GM23338 (cell line): ENCODE measurements at regions not wholly inside any gene's neighbourhood (a gene's known extent, or its start where the extent isn't known, plus 50 kb on each side); places are given as distances from the start of the nearest gene placed in this dataset.
"Not testable (repeated sequence)": the region's sequence is repeated elsewhere in the genome, so short reads cannot be mapped to it uniquely, and the experiment has no call there.

Experiments
- ATAC-seq: fragments of 200-7000 bp; cut with Tn5 transposase; 3 replicates; pipeline ENCODE4 v1.9.1; 2020
- DNase-seq: peaks from one replicate; pipeline ENCODE4 v3.0.0-alpha.2; 2015; ENCODE audit warnings: low spot score
- H2AFZ ChIP-seq: fragments of 200-600 bp; sonication (generic); 2 replicates; pipeline ENCODE4 v1.8.0; 2016; ENCODE audit warnings: antibody characterized with exemption, mild to moderate bottlenecking, moderate library complexity
- H3F3A ChIP-seq: fragments of 200-600 bp; sonication (generic); replicated peaks from 2 replicates; pipeline ENCODE4 v1.8.0; 2017; ENCODE audit warnings: antibody characterized with exemption, mixed run types, low read depth
- H3K27ac ChIP-seq: fragments of 200-600 bp; sonication (generic); 2 replicates; pipeline ENCODE4 v1.6.1; 2016; ENCODE audit warnings: low read depth
- H3K27me3 ChIP-seq: fragments of 200-600 bp; sonication (generic); 2 replicates; pipeline ENCODE4 v1.8.0; 2016; ENCODE audit warnings: mild to moderate bottlenecking, mixed run types, moderate library complexity; ENCODE audit not compliant: insufficient read depth
- H3K36me3 ChIP-seq: fragments of 200-600 bp; sonication (generic); 2 replicates; pipeline ENCODE4 v1.8.0; 2016; ENCODE audit warnings: mild to moderate bottlenecking; ENCODE audit not compliant: insufficient read depth
- H3K4me1 ChIP-seq: fragments of 200-600 bp; sonication (generic); 2 replicates; pipeline ENCODE4 v1.8.0; 2016; ENCODE audit warnings: mild to moderate bottlenecking, moderate library complexity; ENCODE audit not compliant: insufficient read depth
- H3K4me2 ChIP-seq: fragments of 200-600 bp; sonication (generic); 2 replicates; pipeline ENCODE4 v1.7.1; 2017; ENCODE audit warnings: mixed run types
- H3K4me3 ChIP-seq: fragments of 200-600 bp; sonication (generic); 2 replicates; pipeline ENCODE4 v1.6.1; 2016; ENCODE audit warnings: mixed run types
- H3K79me2 ChIP-seq: fragments of 200-600 bp; sonication (generic); replicated peaks from 2 replicates; pipeline ENCODE4 v1.8.0; 2017; ENCODE audit warnings: mild to moderate bottlenecking; ENCODE audit not compliant: insufficient read depth
- H3K9me2 ChIP-seq: fragments of 200-600 bp; sonication (generic); 2 replicates; pipeline ENCODE4 v1.8.0; 2017; ENCODE audit not compliant: insufficient read depth
- H4K20me1 ChIP-seq: fragments of 200-600 bp; sonication (generic); replicated peaks from 2 replicates; pipeline ENCODE4 v1.8.0; 2017; ENCODE audit warnings: mild to moderate bottlenecking; ENCODE audit not compliant: insufficient read depth
- H3K27ac Mint-ChIP-seq: 2 replicates; pipeline ENCODE4 v1.8.0; 2020; ENCODE audit warnings: inconsistent platforms, mild to moderate bottlenecking, moderate library complexity, mixed read lengths
- H3K27me3 Mint-ChIP-seq: 3 replicates; pipeline ENCODE4 v1.8.0; 2022; ENCODE audit warnings: low read depth, mild to moderate bottlenecking, moderate library complexity, mixed read lengths, inconsistent platforms; ENCODE audit not compliant: insufficient read depth, poor library complexity
- H3K36me3 Mint-ChIP-seq: 3 replicates; pipeline ENCODE4 v1.8.0; 2021; ENCODE audit warnings: low read depth, mild to moderate bottlenecking, inconsistent platforms, moderate library complexity, mixed read lengths
- H3K4me1 Mint-ChIP-seq: 3 replicates; pipeline ENCODE4 v1.8.0; 2020; ENCODE audit warnings: mild to moderate bottlenecking, inconsistent platforms, mixed read lengths
- H3K4me3 Mint-ChIP-seq: 3 replicates; pipeline ENCODE4 v1.8.0; 2021; ENCODE audit warnings: moderate library complexity, mild to moderate bottlenecking, inconsistent platforms, mixed read lengths
- H3K9me3 Mint-ChIP-seq: 3 replicates; pipeline ENCODE4 v1.8.0; 2020; ENCODE audit warnings: moderate library complexity, mild to moderate bottlenecking, inconsistent platforms, mixed read lengths
- ZNF114 ChIP-seq: fragments of 250-450 bp; sonication (Bioruptor Pico); IDR thresholded peaks from 2 replicates; pipeline ENCODE4 v1.5.0; 2020; ENCODE audit warnings: mild to moderate bottlenecking, moderate library complexity
- TF ChIP-seq, protein P1 (sequence below): fragments of 250-450 bp; sonication (Bioruptor Pico); IDR thresholded peaks from 2 replicates; pipeline ENCODE4 v1.5.0; 2020; ENCODE audit warnings: mild to moderate bottlenecking, moderate library complexity

DNA sequence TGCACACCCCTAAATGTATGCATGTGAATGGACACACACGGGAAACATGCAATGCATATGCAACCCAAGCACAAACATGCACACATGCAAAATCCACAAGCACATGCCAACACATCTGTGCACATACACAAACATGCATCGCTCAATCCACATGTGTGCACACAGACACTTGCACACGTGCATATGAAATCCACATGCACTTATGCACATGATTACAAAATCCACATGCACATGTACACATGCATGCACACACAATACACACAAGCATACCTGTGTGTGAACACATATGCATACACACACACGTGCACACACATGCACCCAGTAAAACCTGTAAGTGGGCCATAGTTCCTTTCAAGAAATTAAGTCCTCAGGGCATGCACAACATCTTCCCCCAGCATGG, 256.8 kb upstream of the USP9Y start (continued):
- TF ChIP-seq, protein P1, sequence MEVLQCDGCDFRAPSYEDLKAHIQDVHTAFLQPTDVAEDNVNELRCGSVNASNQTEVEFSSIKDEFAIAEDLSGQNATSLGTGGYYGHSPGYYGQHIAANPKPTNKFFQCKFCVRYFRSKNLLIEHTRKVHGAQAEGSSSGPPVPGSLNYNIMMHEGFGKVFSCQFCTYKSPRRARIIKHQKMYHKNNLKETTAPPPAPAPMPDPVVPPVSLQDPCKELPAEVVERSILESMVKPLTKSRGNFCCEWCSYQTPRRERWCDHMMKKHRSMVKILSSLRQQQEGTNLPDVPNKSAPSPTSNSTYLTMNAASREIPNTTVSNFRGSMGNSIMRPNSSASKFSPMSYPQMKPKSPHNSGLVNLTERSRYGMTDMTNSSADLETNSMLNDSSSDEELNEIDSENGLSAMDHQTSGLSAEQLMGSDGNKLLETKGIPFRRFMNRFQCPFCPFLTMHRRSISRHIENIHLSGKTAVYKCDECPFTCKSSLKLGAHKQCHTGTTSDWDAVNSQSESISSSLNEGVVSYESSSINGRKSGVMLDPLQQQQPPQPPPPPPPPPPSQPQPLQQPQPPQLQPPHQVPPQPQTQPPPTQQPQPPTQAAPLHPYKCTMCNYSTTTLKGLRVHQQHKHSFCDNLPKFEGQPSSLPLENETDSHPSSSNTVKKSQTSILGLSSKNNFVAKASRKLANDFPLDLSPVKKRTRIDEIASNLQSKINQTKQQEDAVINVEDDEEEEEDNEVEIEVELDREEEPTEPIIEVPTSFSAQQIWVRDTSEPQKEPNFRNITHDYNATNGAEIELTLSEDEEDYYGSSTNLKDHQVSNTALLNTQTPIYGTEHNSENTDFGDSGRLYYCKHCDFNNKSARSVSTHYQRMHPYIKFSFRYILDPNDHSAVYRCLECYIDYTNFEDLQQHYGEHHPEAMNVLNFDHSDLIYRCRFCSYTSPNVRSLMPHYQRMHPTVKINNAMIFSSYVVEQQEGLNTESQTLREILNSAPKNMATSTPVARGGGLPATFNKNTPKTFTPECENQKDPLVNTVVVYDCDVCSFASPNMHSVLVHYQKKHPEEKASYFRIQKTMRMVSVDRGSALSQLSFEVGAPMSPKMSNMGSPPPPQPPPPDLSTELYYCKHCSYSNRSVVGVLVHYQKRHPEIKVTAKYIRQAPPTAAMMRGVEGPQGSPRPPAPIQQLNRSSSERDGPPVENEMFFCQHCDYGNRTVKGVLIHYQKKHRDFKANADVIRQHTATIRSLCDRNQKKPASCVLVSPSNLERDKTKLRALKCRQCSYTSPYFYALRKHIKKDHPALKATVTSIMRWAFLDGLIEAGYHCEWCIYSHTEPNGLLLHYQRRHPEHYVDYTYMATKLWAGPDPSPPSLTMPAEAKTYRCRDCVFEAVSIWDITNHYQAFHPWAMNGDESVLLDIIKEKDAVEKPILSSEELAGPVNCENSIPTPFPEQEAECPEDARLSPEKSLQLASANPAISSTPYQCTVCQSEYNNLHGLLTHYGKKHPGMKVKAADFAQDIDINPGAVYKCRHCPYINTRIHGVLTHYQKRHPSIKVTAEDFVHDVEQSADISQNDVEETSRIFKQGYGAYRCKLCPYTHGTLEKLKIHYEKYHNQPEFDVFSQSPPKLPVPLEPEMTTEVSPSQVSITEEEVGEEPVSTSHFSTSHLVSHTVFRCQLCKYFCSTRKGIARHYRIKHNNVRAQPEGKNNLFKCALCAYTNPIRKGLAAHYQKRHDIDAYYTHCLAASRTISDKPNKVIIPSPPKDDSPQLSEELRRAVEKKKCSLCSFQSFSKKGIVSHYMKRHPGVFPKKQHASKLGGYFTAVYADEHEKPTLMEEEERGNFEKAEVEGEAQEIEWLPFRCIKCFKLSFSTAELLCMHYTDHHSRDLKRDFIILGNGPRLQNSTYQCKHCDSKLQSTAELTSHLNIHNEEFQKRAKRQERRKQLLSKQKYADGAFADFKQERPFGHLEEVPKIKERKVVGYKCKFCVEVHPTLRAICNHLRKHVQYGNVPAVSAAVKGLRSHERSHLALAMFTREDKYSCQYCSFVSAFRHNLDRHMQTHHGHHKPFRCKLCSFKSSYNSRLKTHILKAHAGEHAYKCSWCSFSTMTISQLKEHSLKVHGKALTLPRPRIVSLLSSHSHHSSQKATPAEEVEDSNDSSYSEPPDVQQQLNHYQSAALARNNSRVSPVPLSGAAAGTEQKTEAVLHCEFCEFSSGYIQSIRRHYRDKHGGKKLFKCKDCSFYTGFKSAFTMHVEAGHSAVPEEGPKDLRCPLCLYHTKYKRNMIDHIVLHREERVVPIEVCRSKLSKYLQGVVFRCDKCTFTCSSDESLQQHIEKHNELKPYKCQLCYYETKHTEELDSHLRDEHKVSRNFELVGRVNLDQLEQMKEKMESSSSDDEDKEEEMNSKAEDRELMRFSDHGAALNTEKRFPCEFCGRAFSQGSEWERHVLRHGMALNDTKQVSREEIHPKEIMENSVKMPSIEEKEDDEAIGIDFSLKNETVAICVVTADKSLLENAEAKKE (CRISPR knock-in tag) = no peak
- TF ChIP-seq ZNF114 = no peak

DNA sequence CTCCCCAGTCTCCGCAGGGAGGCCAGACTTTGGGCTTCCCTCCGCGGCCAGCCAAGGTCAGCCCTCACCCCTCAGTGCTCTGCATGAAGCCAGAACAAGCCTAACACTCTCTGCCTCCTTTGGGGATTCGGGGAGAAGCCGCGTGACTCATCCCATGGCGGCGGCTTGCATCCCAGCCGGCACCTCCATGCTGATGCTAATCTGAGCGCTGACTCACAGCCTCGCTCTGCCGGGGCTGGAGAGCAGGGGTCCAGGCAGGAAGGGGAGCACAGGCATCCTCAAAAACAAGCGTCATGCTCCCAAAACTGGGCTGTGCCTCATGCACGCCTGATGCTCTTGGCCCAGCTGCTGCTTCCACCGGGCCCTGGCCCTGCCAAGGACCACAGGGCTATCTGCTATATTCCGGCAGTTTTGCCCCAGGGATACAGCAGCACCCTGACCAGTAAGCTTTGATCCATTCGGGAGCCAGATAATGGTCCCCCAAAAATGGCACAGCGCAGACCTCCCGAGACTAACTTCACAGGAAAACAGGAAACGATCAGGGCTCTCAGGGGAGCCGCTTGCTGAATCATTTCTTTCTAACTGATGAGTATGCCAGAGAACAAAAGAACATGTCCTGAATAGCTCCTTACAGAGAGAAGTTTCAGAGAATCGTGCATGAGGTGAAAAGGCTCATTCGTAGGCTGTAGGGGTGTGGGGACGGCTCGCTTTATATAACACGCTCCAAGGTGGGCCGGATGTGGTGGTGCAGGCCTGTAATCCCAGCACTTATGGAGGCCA, 254.4 kb upstream of the USP9Y start:
- H3K4me2 ChIP-seq, H3K36me3 Mint-ChIP-seq, H4K20me1 ChIP-seq, H3K27ac Mint-ChIP-seq, ATAC-seq, H3K9me2 ChIP-seq, H3K4me1 ChIP-seq, H2AFZ ChIP-seq, H3F3A ChIP-seq, H3K27me3 ChIP-seq, H3K36me3 ChIP-seq, H3K4me3 Mint-ChIP-seq, H3K27ac ChIP-seq, H3K4me1 Mint-ChIP-seq, H3K79me2 ChIP-seq, DNase-seq, H3K4me3 ChIP-seq: not testable (repeated sequence)
- Mint-ChIP-seq H3K27me3 (peaks cover 14% of the 10 kb centered on the region), H3K9me3 (peaks cover 70% of the 10 kb centered on the region)

DNA sequence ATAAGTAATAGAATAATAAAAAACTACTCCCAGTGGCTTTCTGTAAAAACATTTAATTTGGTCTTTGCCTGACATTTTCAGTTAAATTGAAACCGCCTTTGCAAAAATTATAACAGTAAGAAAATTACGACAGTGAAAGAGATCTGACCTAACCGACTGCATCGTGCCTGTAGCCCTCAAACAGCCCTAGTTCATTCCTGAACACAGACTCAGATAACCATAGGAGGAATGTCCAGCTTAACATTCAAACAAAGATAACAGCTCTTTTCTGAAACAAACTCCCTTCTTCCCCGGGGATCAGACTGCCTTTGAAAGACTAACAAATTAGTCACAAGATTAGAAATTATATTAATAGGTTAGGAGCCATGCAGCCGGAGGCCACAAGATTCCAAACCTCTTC, 252.5 kb upstream of the USP9Y start:
- H4K20me1 ChIP-seq, H3K27ac ChIP-seq, H3K4me1 ChIP-seq, H3K4me2 ChIP-seq, H3K27ac Mint-ChIP-seq, H3K36me3 ChIP-seq, DNase-seq, H3K4me3 Mint-ChIP-seq, H3K4me3 ChIP-seq, H3K4me1 Mint-ChIP-seq, H3K27me3 Mint-ChIP-seq, H3F3A ChIP-seq, H3K79me2 ChIP-seq, H3K27me3 ChIP-seq, H3K9me2 ChIP-seq, H2AFZ ChIP-seq, ATAC-seq: not testable (repeated sequence)
- Mint-ChIP-seq H3K9me3 (peaks cover 68% of the 10 kb centered on the region), H3K36me3 (peaks cover 11% of the 10 kb centered on the region; the same call in 2 of the 3 replicates)

DNA sequence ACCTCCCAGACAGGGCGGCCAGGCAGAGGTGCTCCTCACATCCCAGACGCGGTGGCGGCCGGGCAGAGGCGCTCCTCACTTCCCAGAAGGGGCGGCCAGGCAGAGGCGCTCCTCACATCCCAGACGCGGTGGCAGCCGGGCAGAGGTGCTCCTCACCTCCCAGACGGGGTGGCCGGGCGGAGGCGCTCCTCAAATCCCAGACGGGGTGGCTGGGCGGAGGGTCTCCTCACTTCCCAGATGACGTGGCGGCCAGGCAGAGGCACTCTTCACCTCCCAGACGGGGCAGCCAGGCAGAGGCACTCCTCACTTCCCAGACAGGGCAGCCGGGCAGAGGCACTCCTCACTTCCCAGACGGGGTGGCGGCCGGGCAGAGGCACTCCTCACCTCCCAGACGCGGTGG, 247.7 kb upstream of the USP9Y start:
- H3F3A ChIP-seq, H3K4me1 ChIP-seq, H3K36me3 ChIP-seq, H3K27me3 Mint-ChIP-seq, H3K4me1 Mint-ChIP-seq, ATAC-seq, H2AFZ ChIP-seq, H3K79me2 ChIP-seq, H3K4me3 Mint-ChIP-seq, H3K27me3 ChIP-seq, H3K4me2 ChIP-seq, H3K9me2 ChIP-seq, H3K27ac ChIP-seq, H3K27ac Mint-ChIP-seq, H3K4me3 ChIP-seq, H4K20me1 ChIP-seq, DNase-seq: not testable (repeated sequence)
- peaks cover 11% of the 10 kb centered on the region; the same call in 2 of the 3 replicates for H3K36me3 Mint-ChIP-seq
- H3K9me3 Mint-ChIP-seq = peaks cover 48% of the 10 kb centered on the region
